ENCODE measurements at regions not wholly inside any gene's neighbourhood (a gene's known extent, or its start where the extent isn't known, plus 50 kb on each side); places are given as distances from the start of the nearest gene placed in this dataset.

GRCh38 chr16:26802965-26803364 lies 263.8 kb upstream of the C16orf82 start:
- TF ChIP-seq CTCF (conservative IDR thresholded peaks at IDR 0.05; ENCODE audit: low read length) (no peak), EZH2phosphoT487 (IDR thresholded peaks at IDR 0.05; ENCODE audit: borderline replicate concordance, low read depth, low read length) (no peak)
